ENCODE measurements at regions not wholly inside any gene's neighbourhood (a gene's known extent, or its start where the extent isn't known, plus 50 kb on each side); places are given as distances from the start of the nearest gene placed in this dataset.

- TF ChIP-seq CTCF (IDR thresholded peaks at IDR 0.05) (no peak), ZFX (IDR thresholded peaks at IDR 0.05; ENCODE audit: borderline replicate concordance) (no peak)
These were observed 242.0 kb downstream of the CMPK2 start for GRCh38 chr2:6623746-6624145.

Measured in 22Rv1 (cell line).